ENCODE measurements at regions not wholly inside any gene's neighbourhood (a gene's known extent, or its start where the extent isn't known, plus 50 kb on each side); places are given as distances from the start of the nearest gene placed in this dataset.

GRCh38 chr5:122599000-122599399 is 175.9 kb upstream of the SNX2 start:
- TF ChIP-seq CTCF (conservative IDR thresholded peaks at IDR 0.05 in 1 of 2, IDR thresholded peaks at IDR 0.05 in 1 of 2; ENCODE audit: low read depth in 1 of 2, low read length in 2 of 2): no peak
- no peak for TF ChIP-seq EZH2 (IDR thresholded peaks at IDR 0.05; ENCODE audit: low read length, missing control alignments)
